Gastroesophageal sphincter (tissue), 4 donors: ENCODE measurements at regions not wholly inside any gene's neighbourhood (a gene's known extent, or its start where the extent isn't known, plus 50 kb on each side); places are given as distances from the start of the nearest gene placed in this dataset.

Experiments
- ATAC-seq: fragments of 150-250 bp; one replicate; pipeline ENCODE4 v1.9.1; 2016; ENCODE audit warnings: mild to moderate bottlenecking, moderate library complexity
- H3K27ac ChIP-seq, 4 donors: fragments of 200-600 bp; sonication (generic) in 3 of 4; 1 replicate in 3 of 4; 2 replicates in 1 of 4; pipeline ENCODE4 v1.5.1; 2016 to 2019
- H3K27me3 ChIP-seq: fragments of 200-600 bp; sonication (generic); one replicate; pipeline ENCODE4 v1.5.1; 2019
- H3K36me3 ChIP-seq, 2 donors: fragments of 200-600 bp; sonication (generic); one replicate each; pipeline ENCODE4 v1.5.1; 2019; ENCODE audit warnings: control low read depth in 1 of 2
- H3K4me1 ChIP-seq, 3 donors: fragments of 200-600 bp; sonication (generic); 1 replicate in 2 of 3; 2 replicates in 1 of 3; pipeline ENCODE4 v1.5.1; 2016 to 2019; ENCODE audit warnings: control low read depth in 2 of 3
- H3K4me3 ChIP-seq, 2 donors: fragments of 200-600 bp; sonication (generic); one replicate each; pipeline ENCODE4 v1.5.1; 2019; ENCODE audit warnings: mild to moderate bottlenecking in 1 of 2, moderate library complexity in 1 of 2
- H3K9me3 ChIP-seq, 3 donors: fragments of 200-600 bp; sonication (generic); one replicate each; pipeline ENCODE4 v1.5.1; 2017 to 2019; ENCODE audit warnings: control low read depth in 2 of 3
- EP300 ChIP-seq: sonication (generic); formaldehyde crosslinking; IDR thresholded peaks from one replicate; pipeline ENCODE4 v1.6.1; 2017; ENCODE audit warnings: antibody characterized with exemption, mild to moderate bottlenecking
- POLR2A ChIP-seq, 2 donors: fragments of 450-650 bp; IDR thresholded peaks; one replicate each; pipeline ENCODE4 v1.6.1; 2017; ENCODE audit warnings: antibody characterized with exemption in 2 of 2, mild to moderate bottlenecking in 2 of 2, moderate library complexity in 1 of 2
- POLR2AphosphoS5 ChIP-seq: sonication (generic); formaldehyde crosslinking; IDR thresholded peaks from one replicate; pipeline ENCODE4 v1.6.1; 2017; ENCODE audit warnings: antibody characterized with exemption
- whole genome bisulfite sequencing, 2 donors: methylation state at CpG; one replicate each; pipeline ENCODE4 v1.1.5; 2018; ENCODE audit warnings: low coverage in 1 of 2; 5-methylcytosine and 5-hydroxymethylcytosine counted together
- TF ChIP-seq, protein P1 (sequence below), 4 experiments: fragments of 200-600 bp in 2 of 4; fragments of 450-650 bp in 2 of 4; sonication (generic) in 1 of 4; IDR thresholded peaks; one replicate each; pipeline ENCODE4 v1.5.1; 2017 to 2019; ENCODE audit warnings: antibody characterized with exemption in 4 of 4, mild to moderate bottlenecking in 2 of 4, moderate library complexity in 2 of 4

DNA sequence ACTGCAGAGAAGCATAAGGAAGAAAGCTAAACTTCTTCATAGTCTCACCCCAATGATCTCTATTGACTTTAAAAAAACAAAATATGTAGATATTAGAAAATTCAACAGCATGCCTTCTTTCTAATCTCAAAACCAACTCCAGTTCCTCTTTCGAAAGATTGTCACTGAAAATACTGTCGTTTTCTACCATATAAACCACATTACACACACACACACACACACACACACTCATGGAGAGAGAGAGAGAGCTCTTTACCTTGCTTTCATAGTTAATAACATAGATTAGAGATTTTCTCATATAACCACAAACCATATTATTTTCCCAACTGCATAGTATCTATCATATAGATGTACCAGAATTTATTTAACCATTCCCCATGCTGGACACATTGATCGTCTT lies 296.2 kb upstream of the MGMT start:
- TF ChIP-seq POLR2A (IDR thresholded peaks at IDR 0.05) (no peak), POLR2AphosphoS5 (no peak), EP300 (no peak)
- TF ChIP-seq, protein P1, sequence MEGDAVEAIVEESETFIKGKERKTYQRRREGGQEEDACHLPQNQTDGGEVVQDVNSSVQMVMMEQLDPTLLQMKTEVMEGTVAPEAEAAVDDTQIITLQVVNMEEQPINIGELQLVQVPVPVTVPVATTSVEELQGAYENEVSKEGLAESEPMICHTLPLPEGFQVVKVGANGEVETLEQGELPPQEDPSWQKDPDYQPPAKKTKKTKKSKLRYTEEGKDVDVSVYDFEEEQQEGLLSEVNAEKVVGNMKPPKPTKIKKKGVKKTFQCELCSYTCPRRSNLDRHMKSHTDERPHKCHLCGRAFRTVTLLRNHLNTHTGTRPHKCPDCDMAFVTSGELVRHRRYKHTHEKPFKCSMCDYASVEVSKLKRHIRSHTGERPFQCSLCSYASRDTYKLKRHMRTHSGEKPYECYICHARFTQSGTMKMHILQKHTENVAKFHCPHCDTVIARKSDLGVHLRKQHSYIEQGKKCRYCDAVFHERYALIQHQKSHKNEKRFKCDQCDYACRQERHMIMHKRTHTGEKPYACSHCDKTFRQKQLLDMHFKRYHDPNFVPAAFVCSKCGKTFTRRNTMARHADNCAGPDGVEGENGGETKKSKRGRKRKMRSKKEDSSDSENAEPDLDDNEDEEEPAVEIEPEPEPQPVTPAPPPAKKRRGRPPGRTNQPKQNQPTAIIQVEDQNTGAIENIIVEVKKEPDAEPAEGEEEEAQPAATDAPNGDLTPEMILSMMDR (IDR thresholded peaks at IDR 0.05), result no peak
- 63 to 71% methylated on average over 3 of the region's 3 CpGs for WGBS, 2 donors
- Histone ChIP-seq H3K27ac (no peak overlapping the region), H3K4me1 (no peaks in the 10 kb centered on the region), H3K27me3 (peaks cover 25% of the 10 kb centered on the region), H3K4me3 (no peak overlapping the region), H3K36me3 (no peaks in the 10 kb centered on the region), H3K9me3 (no peaks in the 10 kb centered on the region)
- no peak for ATAC-seq

DNA sequence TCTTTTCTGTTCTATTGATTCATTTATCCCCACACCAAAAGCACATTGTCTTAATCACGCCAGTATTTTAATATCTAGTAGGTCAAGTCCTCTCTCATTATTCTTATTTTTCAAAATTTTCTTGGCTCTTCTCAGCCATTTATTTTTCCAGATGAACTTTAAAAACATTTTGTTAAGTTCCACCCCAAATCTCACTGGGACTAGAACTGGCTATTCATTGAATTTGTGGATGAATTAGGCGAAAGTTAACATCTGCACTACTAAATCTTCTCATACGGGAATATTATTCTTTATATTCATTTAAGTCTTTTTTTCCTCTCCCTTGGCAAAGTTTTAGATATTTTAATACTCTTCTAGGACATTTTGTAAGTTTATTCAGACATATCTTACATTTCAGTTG lies 295.2 kb upstream of the MGMT start:
- Histone ChIP-seq H3K27me3 (peaks cover 26% of the 10 kb centered on the region), H3K4me3 (no peak overlapping the region), H3K36me3 (no peaks in the 10 kb centered on the region), H3K9me3 (no peaks in the 10 kb centered on the region), H3K27ac (no peak overlapping the region), H3K4me1 (no peaks in the 10 kb centered on the region)
- TF ChIP-seq POLR2AphosphoS5 (no peak), EP300 (no peak), POLR2A (IDR thresholded peaks at IDR 0.05) (no peak)
- WGBS, 2 donors, result 45 to 51% methylated on average over 3 of the region's 3 CpGs
- ATAC-seq, result no peak

DNA sequence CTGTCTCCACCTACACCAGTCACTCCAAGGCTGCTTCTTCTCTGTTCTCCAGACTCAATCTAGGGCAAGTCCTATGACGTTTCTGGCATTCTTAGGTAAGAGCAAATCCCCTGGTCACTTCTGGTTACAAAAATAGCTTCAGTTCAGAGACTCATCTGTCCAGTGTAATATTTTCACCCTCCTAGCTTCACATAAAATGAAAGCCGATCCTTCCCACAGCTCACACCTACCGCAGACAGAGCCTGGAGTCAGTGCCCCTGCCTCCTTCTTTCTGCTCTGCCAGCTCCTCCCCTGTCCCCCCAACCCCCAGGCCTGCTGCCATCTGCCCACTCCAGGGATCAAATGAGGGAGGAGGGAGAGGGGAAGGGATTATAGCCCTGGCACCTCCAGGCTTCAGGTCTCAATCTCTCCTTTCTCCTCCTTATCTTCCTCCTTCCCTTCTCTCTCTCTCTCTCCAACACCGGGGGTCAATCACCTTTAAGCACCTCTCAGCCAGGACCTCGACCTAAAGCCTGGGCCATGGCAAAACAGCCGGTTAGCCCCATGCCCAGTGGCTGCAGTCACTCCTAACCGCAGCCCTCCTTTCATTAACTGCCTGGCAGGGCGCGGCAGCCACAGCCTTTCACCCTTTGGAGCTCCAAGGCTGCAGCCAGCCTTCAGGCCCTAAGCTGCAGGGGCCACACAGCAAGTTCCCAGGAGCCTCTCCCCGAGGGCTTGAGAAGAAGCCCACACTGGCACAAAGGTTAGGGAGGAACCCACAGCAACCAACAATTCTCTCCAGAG lies 292.6 kb upstream of the MGMT start:
- Histone ChIP-seq H3K9me3 (no peaks in the 10 kb centered on the region), H3K27me3 (peaks cover 30% of the 10 kb centered on the region), H3K27ac (no peak overlapping the region), H3K4me1 (no peaks in the 10 kb centered on the region), H3K4me3 (no peak overlapping the region), H3K36me3 (no peaks in the 10 kb centered on the region)
- WGBS, 2 donors, result 62 to 75% methylated on average over 5 to 8 of the region's 10 CpGs
- no peak for ATAC-seq
- no peak for TF ChIP-seq POLR2AphosphoS5
- TF ChIP-seq EP300, result no peak
- no peak for TF ChIP-seq POLR2A (IDR thresholded peaks at IDR 0.05)
- TF ChIP-seq, protein P1 (IDR thresholded peaks at IDR 0.05), result no peak

DNA sequence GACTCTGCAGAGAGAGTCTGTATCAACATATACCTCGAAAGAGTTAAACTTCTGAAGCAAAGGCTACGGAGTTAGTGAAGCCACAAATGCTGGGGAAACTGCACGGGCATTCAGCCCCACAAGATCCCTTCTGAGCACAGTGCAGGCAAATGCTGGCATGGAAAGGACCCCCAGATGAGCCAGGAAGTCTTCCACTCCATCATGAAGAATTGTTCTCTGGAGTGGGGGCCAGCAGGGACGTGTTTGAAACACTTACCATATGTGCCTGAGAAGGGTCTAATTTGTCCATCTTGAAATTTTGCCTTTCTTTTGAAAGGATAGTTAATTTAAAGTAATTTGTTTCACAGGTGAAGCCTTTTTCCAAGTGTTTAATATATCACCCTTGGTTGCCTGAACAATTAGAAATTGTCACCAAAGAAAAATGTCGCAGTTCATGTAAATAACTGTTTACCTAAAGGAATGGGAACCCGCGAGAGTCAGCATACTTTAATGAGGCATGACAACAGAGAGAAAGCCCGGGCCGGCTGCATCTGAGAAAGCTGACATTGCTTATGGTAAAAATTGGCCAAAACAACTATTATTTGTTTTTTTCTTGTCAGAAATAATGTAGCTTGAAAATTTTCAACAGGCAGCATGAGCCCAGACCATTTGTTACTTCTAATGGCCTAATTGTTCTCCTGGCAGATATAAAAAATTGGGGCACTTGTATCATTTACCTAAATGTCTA lies 287.6 kb upstream of the MGMT start:
- no peaks in the 10 kb centered on the region for H3K36me3 ChIP-seq
- ATAC-seq, result no peak
- no peak overlapping the region for H3K4me3 ChIP-seq
- H3K27me3 ChIP-seq, result peaks cover 26% of the 10 kb centered on the region
- H3K27ac ChIP-seq, result no peak overlapping the region
- no peaks in the 10 kb centered on the region for H3K4me1 ChIP-seq
- no peak for TF ChIP-seq POLR2AphosphoS5
- no peak for TF ChIP-seq EP300
- no peak for TF ChIP-seq POLR2A (IDR thresholded peaks at IDR 0.05)
- TF ChIP-seq, protein P1 (IDR thresholded peaks at IDR 0.05), result no peak
- WGBS, 2 donors, result 38 to 48% methylated on average over 7 to 9 of the region's 9 CpGs
- H3K9me3 ChIP-seq, result no peaks in the 10 kb centered on the region

DNA sequence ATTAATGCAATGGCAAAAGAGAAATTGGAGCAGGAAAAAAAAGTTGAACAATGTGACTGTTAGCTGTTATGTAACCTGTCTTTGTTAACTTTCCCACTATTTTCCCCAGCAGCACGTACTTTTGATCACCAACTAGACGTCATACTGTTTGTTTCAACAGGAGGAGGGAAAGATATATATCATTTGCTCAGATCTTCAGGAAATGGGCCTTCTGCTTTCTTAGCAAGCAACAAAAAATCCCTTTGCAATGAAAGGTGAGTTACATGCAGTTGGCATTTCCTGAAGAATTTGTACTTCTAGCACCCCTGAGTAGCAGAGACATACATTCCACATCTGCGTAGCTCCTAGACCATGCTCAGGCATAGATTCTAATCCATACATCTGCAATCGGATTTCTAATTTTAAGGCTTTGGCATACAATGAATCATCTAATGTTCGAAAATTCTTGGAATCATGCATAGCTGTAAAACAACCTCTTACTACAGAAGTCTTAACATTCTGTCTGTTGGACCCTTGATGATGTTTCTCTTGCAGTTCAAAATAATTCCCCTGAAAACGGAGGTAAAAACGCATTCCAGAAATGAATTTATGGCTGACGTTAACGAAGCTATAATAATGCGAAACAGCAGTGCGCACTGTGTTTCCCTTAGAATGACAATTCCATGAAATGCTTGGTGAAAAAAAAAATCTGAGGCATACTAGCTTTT lies 286.9 kb upstream of the MGMT start:
- Histone ChIP-seq H3K9me3 (no peaks in the 10 kb centered on the region), H3K4me3 (no peak overlapping the region), H3K36me3 (no peaks in the 10 kb centered on the region), H3K4me1 (no peaks in the 10 kb centered on the region), H3K27ac (no peak overlapping the region), H3K27me3 (peaks cover 20% of the 10 kb centered on the region)
- no peak for TF ChIP-seq EP300
- TF ChIP-seq, protein P1 (IDR thresholded peaks at IDR 0.05), result no peak
- TF ChIP-seq POLR2A (IDR thresholded peaks at IDR 0.05), result no peak
- TF ChIP-seq POLR2AphosphoS5, result no peak
- ATAC-seq, result no peak
- WGBS, 2 donors, result 65 to 77% methylated on average over 11 of the region's 11 CpGs
